ENCODE measurements at regions not wholly inside any gene's neighbourhood (a gene's known extent, or its start where the extent isn't known, plus 50 kb on each side); places are given as distances from the start of the nearest gene placed in this dataset.

- TF ChIP-seq, protein P1, sequence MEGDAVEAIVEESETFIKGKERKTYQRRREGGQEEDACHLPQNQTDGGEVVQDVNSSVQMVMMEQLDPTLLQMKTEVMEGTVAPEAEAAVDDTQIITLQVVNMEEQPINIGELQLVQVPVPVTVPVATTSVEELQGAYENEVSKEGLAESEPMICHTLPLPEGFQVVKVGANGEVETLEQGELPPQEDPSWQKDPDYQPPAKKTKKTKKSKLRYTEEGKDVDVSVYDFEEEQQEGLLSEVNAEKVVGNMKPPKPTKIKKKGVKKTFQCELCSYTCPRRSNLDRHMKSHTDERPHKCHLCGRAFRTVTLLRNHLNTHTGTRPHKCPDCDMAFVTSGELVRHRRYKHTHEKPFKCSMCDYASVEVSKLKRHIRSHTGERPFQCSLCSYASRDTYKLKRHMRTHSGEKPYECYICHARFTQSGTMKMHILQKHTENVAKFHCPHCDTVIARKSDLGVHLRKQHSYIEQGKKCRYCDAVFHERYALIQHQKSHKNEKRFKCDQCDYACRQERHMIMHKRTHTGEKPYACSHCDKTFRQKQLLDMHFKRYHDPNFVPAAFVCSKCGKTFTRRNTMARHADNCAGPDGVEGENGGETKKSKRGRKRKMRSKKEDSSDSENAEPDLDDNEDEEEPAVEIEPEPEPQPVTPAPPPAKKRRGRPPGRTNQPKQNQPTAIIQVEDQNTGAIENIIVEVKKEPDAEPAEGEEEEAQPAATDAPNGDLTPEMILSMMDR (IDR thresholded peaks at IDR 0.05) = no peak
- TF ChIP-seq POLR2A (IDR thresholded peaks at IDR 0.05) = no peak
Observed at GRCh38 chr7:58086871-58087535, 637.0 kb downstream of the ZNF716 start.
